ENCODE measurements at regions not wholly inside any gene's neighbourhood (a gene's known extent, or its start where the extent isn't known, plus 50 kb on each side); places are given as distances from the start of the nearest gene placed in this dataset.

GRCh38 chr2:184072470-184072869, 525.9 kb upstream of the ZNF804A start:
- TF ChIP-seq SMC3 (conservative IDR thresholded peaks at IDR 0.05; ENCODE audit: poor library complexity) (no peak), EP300 (conservative IDR thresholded peaks at IDR 0.05; ENCODE audit: poor library complexity, severe bottlenecking) (no peak), CTCF (IDR thresholded peaks at IDR 0.05; ENCODE audit: poor library complexity, severe bottlenecking) (no peak)
